22Rv1 (cell line): ENCODE measurements at regions not wholly inside any gene's neighbourhood (a gene's known extent, or its start where the extent isn't known, plus 50 kb on each side); places are given as distances from the start of the nearest gene placed in this dataset.
"Not testable (repeated sequence)": the region's sequence is repeated elsewhere in the genome, so short reads cannot be mapped to it uniquely, and the experiment has no call there.

Experiments
- H3K27ac ChIP-seq: fragments of 450-650 bp; 2 replicates; pipeline ENCODE4 v1.5.1; 2017
- CTCF ChIP-seq: fragments of 450-650 bp; IDR thresholded peaks from 2 replicates; pipeline ENCODE4 v1.5.1; 2017; ENCODE audit warnings: mild to moderate bottlenecking
- ZFX ChIP-seq: fragments of 450-650 bp; IDR thresholded peaks from 2 replicates; pipeline ENCODE4 v1.6.1; 2017; ENCODE audit warnings: antibody characterized with exemption, borderline replicate concordance

- no peak overlapping the region for H3K27ac ChIP-seq
- TF ChIP-seq ZFX = no peak
- TF ChIP-seq CTCF = no peak
Observed at GRCh38 chr4:186840222-186840701, 116.6 kb upstream of the FAT1 start.

DNA sequence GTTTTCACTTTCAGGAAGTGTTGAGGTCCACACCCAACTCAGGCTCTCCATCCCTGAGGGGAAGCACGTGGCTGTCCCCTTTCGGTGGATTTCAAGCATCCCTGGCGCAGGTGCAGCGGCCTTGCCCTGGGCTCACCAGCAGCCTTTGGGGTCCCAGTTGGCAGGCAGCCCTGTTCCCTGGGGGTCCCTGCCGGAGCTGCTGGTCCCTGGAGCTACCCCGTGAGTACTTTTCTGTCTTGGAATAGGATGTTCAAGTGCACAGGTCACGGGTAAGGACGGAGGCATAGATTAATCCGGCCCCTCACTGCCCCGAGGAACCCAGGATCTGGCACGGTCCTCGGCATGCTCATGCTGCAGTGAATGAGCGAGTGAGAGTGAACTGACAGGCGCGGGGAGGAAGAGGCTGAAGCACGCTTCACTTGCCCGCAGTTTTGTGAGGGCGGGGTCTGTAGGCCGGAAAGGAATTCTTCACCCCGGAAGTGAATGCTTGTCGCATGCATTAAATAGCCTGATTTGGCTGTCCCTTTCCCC lies 117.2 kb upstream of the FAT1 start:
- H3K27ac ChIP-seq = no peak overlapping the region
- TF ChIP-seq CTCF = no peak
- TF ChIP-seq ZFX = no peak

- H3K27ac ChIP-seq = no peak overlapping the region
- TF ChIP-seq ZFX (no peak), CTCF (no peak)
Observed at GRCh38 chr4:186844059-186844681, 120.5 kb upstream of the FAT1 start.

DNA sequence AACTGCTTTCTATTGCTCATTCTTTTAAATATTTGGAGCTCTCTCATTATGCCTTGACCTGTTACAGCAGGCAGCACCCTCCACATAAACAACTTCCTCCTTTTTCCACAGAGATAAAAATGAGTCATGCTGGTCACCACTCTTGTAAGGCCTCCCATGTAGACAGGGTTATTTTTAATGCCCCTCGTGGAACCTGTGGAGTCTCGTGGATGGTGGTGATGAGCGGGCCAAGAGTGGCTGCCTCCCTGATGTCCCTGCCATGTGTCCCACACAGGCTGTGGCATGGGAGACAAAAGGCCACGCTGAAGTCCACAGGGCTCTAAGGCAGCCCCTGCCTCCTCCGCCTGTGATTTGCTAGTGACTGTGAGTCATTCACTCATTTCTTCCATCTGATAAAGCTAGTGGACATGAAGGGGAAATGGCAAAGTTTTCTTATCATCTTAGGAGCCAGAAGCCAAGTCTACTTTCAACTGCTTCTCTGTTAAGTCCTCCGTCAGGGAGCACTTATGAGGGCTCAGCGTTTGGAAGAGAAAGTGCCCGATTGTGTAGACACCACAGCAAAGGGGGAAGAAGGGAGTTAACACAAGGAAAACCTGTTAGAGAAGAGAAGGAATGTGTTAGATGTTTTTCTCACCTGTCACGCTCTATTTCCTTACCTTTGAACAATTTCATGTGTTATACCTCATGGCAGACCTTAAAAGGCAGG lies 121.6 kb upstream of the FAT1 start:
- no peak for TF ChIP-seq ZFX
- TF ChIP-seq CTCF = no peak
- H3K27ac ChIP-seq = no peak overlapping the region

DNA sequence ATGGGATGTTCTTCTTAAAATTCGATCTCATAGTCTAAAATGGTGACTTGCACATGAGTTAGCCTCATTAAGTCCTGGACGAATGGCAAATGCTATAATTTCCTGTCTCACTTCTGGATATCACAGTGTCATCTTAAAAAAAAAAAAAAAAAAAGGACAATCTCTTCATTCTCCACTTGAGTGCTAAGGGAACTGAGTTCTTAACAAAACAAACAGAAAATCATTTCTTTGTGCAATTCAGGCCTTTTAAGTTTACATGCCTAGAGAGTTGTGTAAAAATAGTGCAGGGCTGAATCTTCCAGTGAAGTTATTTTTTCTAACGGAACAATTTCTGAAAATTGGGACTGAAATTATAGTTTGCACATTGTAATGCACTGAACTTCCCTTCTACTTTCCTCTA lies 122.8 kb upstream of the FAT1 start:
- TF ChIP-seq CTCF (no peak), ZFX (no peak)
- no peak overlapping the region for H3K27ac ChIP-seq

GRCh38 chr4:186847429-186848131 lies 123.9 kb upstream of the FAT1 start:
- not testable (repeated sequence) for H3K27ac ChIP-seq

- no peak for TF ChIP-seq CTCF
- TF ChIP-seq ZFX = no peak
- no peak overlapping the region for H3K27ac ChIP-seq
Observed at GRCh38 chr4:186848437-186848836, 124.8 kb upstream of the FAT1 start.
